B cell (primary cell): ENCODE measurements at regions not wholly inside any gene's neighbourhood (a gene's known extent, or its start where the extent isn't known, plus 50 kb on each side); places are given as distances from the start of the nearest gene placed in this dataset.

Source experiments
- ATAC-seq: fragments of 200-7000 bp; cut with Tn5 transposase; one replicate; pipeline ENCODE4 v1.10.0; 2021; ENCODE audit warnings: low read depth, mild to moderate bottlenecking, moderate number of reproducible peaks, moderate library complexity
- CTCF ChIA-PET: fragments of 350-600 bp; sonication (Branson Sonifier 250); formaldehyde crosslinking; loops from one replicate; lab custom pipeline; 2021; ENCODE audit warnings: antibody characterized with exemption, inconsistent platforms; lab: Charles Lee
- POLR2A ChIA-PET: fragments of 350-600 bp; sonication (Branson Sonifier 250); formaldehyde crosslinking; loops from one replicate; lab custom pipeline; 2021; ENCODE audit warnings: antibody characterized with exemption; lab: Charles Lee
- DNase-seq: peaks from one replicate; pipeline ENCODE4 v3.0.0; 2013
- H2AFZ ChIP-seq: 2 replicates; pipeline ENCODE4 v1.6.1; 2012; ENCODE audit warnings: mild to moderate bottlenecking, low read depth, low read length; ENCODE audit not compliant: insufficient read depth, poor library complexity, severe bottlenecking
- H3K27ac ChIP-seq, 2 donors: 1 replicate in 1 of 2; 2 replicates in 1 of 2; pipeline ENCODE4 v1.5.1; 2012 to 2013; ENCODE audit warnings: low read length in 2 of 2, mild to moderate bottlenecking in 2 of 2, moderate library complexity in 1 of 2
- H3K27me3 ChIP-seq, 4 experiments: fragments of 200-600 bp in 1 of 4; sonication (generic) in 1 of 4; replicated peaks in 1 of 4; 1 replicate in 2 of 4; 2 replicates in 2 of 4; pipeline versions ENCODE4 v1.6.1 to v1.7.0; 2013 to 2016; ENCODE audit warnings: low read length in 3 of 4, mild to moderate bottlenecking in 2 of 4, mixed read lengths in 1 of 4, moderate library complexity in 1 of 4; ENCODE audit not compliant: insufficient read depth in 4 of 4, control insufficient read depth in 3 of 4; ENCODE audit errors: control extremely low read depth in 1 of 4
- H3K36me3 ChIP-seq, 2 experiments: replicated peaks in 1 of 2; 1 replicate in 1 of 2; 2 replicates in 1 of 2; pipeline versions ENCODE4 v1.6.1 to v1.7.1; 2013; ENCODE audit warnings: low read length in 1 of 2; ENCODE audit not compliant: insufficient read depth in 2 of 2, control insufficient read depth in 1 of 2; ENCODE audit errors: control extremely low read depth in 1 of 2, extremely low read depth in 1 of 2
- H3K4me1 ChIP-seq, 2 donors: fragments of 200-600 bp in 1 of 2; sonication (generic) in 1 of 2; 1 replicate in 1 of 2; 2 replicates in 1 of 2; pipeline versions ENCODE4 v1.5.1 to v1.6.1; 2013 to 2017; ENCODE audit warnings: low read length in 2 of 2; ENCODE audit not compliant: control insufficient read depth in 2 of 2, insufficient read depth in 2 of 2
- H3K4me2 ChIP-seq: replicated peaks from 2 replicates; pipeline ENCODE3; 2012; ENCODE audit warnings: mild to moderate bottlenecking, low read depth, low read length; ENCODE audit not compliant: poor library complexity, severe bottlenecking
- H3K4me3 ChIP-seq, 5 experiments: fragments of 200-600 bp in 1 of 5; sonication (generic) in 1 of 5; 1 replicate in 3 of 5; 2 replicates in 2 of 5; pipeline versions ENCODE4 v1.5.1 to v1.7.0; 2011 to 2016; ENCODE audit warnings: low read length in 4 of 5, mild to moderate bottlenecking in 4 of 5, low read depth in 2 of 5, control low read depth in 1 of 5, moderate library complexity in 1 of 5; ENCODE audit not compliant: insufficient read depth in 1 of 5; ENCODE audit errors: control extremely low read depth in 1 of 5, extremely low read depth in 1 of 5
- H3K79me2 ChIP-seq: fragments of 200-600 bp; sonication (generic); one replicate; pipeline ENCODE4 v1.6.0; 2016; ENCODE audit warnings: low read length; ENCODE audit not compliant: control insufficient read depth, insufficient read depth
- H3K9ac ChIP-seq: fragments of 200-600 bp; sonication (generic); 2 replicates; pipeline ENCODE4 v1.6.1; 2017; ENCODE audit warnings: mild to moderate bottlenecking, low read length, moderate library complexity
- H3K9me3 ChIP-seq, 3 donors: one replicate each; pipeline versions ENCODE4 v1.6.1 to v1.7.1; 2013; ENCODE audit warnings: low read length in 2 of 3; ENCODE audit not compliant: control insufficient read depth in 2 of 3, insufficient read depth in 1 of 3; ENCODE audit errors: control extremely low read depth in 1 of 3
- H4K20me1 ChIP-seq: 2 replicates; pipeline ENCODE4 v1.6.0; 2012; ENCODE audit warnings: mild to moderate bottlenecking, low read length; ENCODE audit not compliant: insufficient read depth, control insufficient read depth, poor library complexity, severe bottlenecking
- H3K27ac Mint-ChIP-seq: one replicate; pipeline ENCODE4 v1.8.0; 2021; ENCODE audit warnings: mixed read lengths
- H3K27me3 Mint-ChIP-seq: one replicate; pipeline ENCODE4 v1.8.0; 2021; ENCODE audit warnings: mixed read lengths
- H3K4me1 Mint-ChIP-seq: one replicate; pipeline ENCODE4 v1.8.0; 2021; ENCODE audit warnings: mixed read lengths
- H3K4me3 Mint-ChIP-seq: one replicate; pipeline ENCODE4 v1.8.0; 2021; ENCODE audit warnings: mixed read lengths
- H3K9me3 Mint-ChIP-seq: one replicate; pipeline ENCODE4 v1.8.0; 2022; ENCODE audit warnings: mixed read lengths; ENCODE audit not compliant: insufficient read depth
- EZH2 ChIP-seq: IDR thresholded peaks from 2 replicates; pipeline ENCODE4 v1.6.1; 2012; ENCODE audit warnings: borderline replicate concordance, low read depth, mild to moderate bottlenecking, moderate library complexity, low read length; ENCODE audit not compliant: insufficient read depth, poor library complexity, severe bottlenecking
- WGBS: methylation state at CpG from one replicate; pipeline ENCODE4 v1.1.5; 2013; ENCODE audit warnings: missing lambda C conversion rate; ENCODE audit not compliant: insufficient coverage; 5-methylcytosine and 5-hydroxymethylcytosine counted together
- intact Hi-C: fragments of 100-400 bp; cut with micrococcal nuclease; formaldehyde crosslinking; loops from one replicate; pipeline ENCODE4 v1.10.0; 2022
- TF ChIP-seq, protein P1 (sequence below): fragments of 200-600 bp; IDR thresholded peaks from one replicate; pipeline ENCODE4 v1.8.0; 2022; ENCODE audit warnings: antibody characterized with exemption, mild to moderate bottlenecking

DNA sequence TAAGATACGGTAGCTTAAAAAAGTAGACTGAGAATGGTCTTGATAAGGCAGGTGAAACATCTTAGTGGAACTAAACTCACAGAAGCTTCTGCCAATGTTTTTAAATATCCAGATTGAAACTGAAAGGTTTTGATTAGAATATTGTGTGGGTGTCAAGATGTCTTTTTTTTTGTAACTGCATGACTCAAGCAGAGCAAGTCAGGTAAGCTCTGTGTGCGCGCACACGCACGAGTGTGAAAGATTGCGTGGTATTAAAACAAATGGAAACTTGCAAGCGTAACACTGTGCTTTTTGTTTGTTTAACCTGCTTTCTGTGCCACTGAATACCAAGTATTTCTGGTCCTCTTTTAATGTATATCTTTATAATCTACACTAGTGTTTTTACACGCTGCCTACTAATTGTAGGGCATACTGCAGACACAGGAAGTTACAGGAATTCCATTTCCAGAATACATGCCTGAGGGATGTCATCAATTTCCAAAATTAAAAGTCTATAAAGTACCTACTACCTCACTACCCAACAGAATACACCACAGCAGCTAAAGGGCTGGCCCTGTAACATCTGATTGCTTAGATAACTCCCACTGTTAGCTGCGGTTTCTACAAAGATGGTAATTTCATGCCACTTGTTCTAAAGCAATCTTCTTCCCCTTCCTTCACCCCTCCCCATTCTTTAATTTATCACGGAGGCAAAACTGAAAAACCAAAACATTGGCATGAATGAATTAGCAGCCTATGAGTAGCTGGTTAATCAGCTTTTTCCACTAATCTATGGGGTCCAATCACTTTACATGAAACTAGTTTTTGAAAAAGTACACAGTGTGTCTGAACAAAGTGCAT lies 472.8 kb downstream of the SHQ1 start:
- Histone ChIP-seq H2AFZ (no peak overlapping the region), H3K4me2 (peak overlapping the region; percentile 12), H3K4me1 (peaks cover 7% of the 10 kb centered on the region in 2 donors), H3K27ac (no peak overlapping the region), H3K79me2 (peaks cover under 1% of the 10 kb centered on the region), H3K9me3 (no peaks in the 10 kb centered on the region), H3K4me3 (no peak overlapping the region), H3K27me3 (no peaks in the 10 kb centered on the region), H3K9ac (no peak overlapping the region), H4K20me1 (peaks cover 10% of the 10 kb centered on the region), H3K36me3 (peaks cover 2 to 20% of the 10 kb centered on the region in 2 experiments)
- no peak overlapping the region for H3K27ac Mint-ChIP-seq
- no peak for TF ChIP-seq EZH2
- TF ChIP-seq, protein P1, sequence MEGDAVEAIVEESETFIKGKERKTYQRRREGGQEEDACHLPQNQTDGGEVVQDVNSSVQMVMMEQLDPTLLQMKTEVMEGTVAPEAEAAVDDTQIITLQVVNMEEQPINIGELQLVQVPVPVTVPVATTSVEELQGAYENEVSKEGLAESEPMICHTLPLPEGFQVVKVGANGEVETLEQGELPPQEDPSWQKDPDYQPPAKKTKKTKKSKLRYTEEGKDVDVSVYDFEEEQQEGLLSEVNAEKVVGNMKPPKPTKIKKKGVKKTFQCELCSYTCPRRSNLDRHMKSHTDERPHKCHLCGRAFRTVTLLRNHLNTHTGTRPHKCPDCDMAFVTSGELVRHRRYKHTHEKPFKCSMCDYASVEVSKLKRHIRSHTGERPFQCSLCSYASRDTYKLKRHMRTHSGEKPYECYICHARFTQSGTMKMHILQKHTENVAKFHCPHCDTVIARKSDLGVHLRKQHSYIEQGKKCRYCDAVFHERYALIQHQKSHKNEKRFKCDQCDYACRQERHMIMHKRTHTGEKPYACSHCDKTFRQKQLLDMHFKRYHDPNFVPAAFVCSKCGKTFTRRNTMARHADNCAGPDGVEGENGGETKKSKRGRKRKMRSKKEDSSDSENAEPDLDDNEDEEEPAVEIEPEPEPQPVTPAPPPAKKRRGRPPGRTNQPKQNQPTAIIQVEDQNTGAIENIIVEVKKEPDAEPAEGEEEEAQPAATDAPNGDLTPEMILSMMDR = no peak
- no peaks in the 10 kb centered on the region for H3K27me3 Mint-ChIP-seq
- ATAC-seq (no peak), DNase-seq (no peak)
- intact Hi-C loops = loop anchor here (5.0 kb wide), 1 partner anchor 63 kb away; no protein-coding TSS in a partner anchor
- ChIA-PET CTCF (interaction anchor here (0.7 kb wide), 1 partner anchor 66 kb away, joined by 3 read pairs; no protein-coding TSS in a partner anchor), POLR2A (interaction anchor here (0.5 kb wide), 1 partner anchor 512 kb away, joined by 6 read pairs; no protein-coding TSS in a partner anchor)
- H3K9me3 Mint-ChIP-seq = no peaks in the 10 kb centered on the region
- no peak overlapping the region for H3K4me3 Mint-ChIP-seq
- 78% methylated on average over 5 of the region's 10 CpGs for WGBS
- peaks cover 25% of the 10 kb centered on the region for H3K4me1 Mint-ChIP-seq

DNA sequence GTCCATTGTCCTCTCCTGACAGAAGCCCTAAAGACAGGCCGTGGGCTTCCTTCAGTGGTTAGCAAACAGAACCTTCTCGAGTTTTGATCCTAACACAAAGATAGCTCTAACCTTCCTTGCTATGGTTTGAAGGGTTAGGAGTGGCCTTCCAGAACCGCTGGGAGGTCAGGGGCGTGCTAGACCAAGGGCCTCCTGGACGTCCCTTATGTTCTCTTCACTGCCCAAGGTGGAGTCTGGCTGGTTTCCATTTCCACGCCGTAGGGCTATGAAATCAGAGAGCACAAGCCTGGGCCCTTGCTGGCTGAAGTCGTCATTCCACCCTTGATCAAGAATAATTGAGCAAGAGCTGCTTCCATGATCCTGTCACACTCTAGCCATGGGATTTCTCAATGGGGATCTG lies 475.1 kb downstream of the SHQ1 start:
- Histone ChIP-seq H3K4me2 (no peak overlapping the region), H4K20me1 (no peaks in the 10 kb centered on the region), H3K9me3 (no peaks in the 10 kb centered on the region), H3K27ac (no peak overlapping the region), H3K79me2 (no peaks in the 10 kb centered on the region), H3K4me3 (no peak overlapping the region), H3K9ac (no peak overlapping the region), H3K4me1 (peaks cover 7% of the 10 kb centered on the region in 2 donors), H2AFZ (no peak overlapping the region), H3K27me3 (no peaks in the 10 kb centered on the region), H3K36me3 (peaks cover 0 to 12% of the 10 kb centered on the region in 2 experiments)
- DNase-seq (no peak), ATAC-seq (no peak)
- no peaks in the 10 kb centered on the region for H3K9me3 Mint-ChIP-seq
- H3K27ac Mint-ChIP-seq = no peak overlapping the region
- H3K4me1 Mint-ChIP-seq = peaks cover 9% of the 10 kb centered on the region
- intact Hi-C loops = no loop called here
- 96% methylated on average over 6 of the region's 8 CpGs for WGBS
- ChIA-PET POLR2A (no interaction called here), CTCF (interaction anchor here (1.0 kb wide), 1 partner anchor 32 kb away, joined by 3 read pairs; no protein-coding TSS in a partner anchor)
- no peaks in the 10 kb centered on the region for H3K27me3 Mint-ChIP-seq
- TF ChIP-seq, protein P1 = no peak
- TF ChIP-seq EZH2 = no peak
- no peak overlapping the region for H3K4me3 Mint-ChIP-seq
